ENCODE measurements at regions not wholly inside any gene's neighbourhood (a gene's known extent, or its start where the extent isn't known, plus 50 kb on each side); places are given as distances from the start of the nearest gene placed in this dataset.

DNA sequence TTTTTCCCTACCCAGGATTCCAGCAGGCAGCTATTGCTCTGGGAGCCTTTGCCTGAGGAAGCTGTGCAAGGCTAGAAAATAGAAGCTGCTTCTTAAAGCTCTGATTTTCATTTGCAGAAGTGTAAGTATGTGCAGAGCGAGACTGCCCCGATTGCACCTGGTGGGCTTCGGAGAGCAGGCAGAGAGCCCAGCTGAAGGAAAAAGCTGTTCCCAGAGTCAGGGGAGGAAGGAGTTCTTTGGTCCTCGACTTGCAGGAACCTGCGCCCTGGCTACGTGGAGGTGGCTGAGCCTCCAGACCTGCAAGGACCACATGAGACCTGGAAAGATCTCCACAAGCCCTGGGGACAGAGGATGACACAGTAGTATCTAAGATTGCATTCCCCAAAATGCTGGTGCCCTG lies 235.0 kb upstream of the ARGLU1 start:
- no peak for TF ChIP-seq POLR2A (IDR thresholded peaks at IDR 0.05)
- TF ChIP-seq, protein P1, sequence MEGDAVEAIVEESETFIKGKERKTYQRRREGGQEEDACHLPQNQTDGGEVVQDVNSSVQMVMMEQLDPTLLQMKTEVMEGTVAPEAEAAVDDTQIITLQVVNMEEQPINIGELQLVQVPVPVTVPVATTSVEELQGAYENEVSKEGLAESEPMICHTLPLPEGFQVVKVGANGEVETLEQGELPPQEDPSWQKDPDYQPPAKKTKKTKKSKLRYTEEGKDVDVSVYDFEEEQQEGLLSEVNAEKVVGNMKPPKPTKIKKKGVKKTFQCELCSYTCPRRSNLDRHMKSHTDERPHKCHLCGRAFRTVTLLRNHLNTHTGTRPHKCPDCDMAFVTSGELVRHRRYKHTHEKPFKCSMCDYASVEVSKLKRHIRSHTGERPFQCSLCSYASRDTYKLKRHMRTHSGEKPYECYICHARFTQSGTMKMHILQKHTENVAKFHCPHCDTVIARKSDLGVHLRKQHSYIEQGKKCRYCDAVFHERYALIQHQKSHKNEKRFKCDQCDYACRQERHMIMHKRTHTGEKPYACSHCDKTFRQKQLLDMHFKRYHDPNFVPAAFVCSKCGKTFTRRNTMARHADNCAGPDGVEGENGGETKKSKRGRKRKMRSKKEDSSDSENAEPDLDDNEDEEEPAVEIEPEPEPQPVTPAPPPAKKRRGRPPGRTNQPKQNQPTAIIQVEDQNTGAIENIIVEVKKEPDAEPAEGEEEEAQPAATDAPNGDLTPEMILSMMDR (IDR thresholded peaks at IDR 0.05) = no peak
